ENCODE measurements at regions not wholly inside any gene's neighbourhood (a gene's known extent, or its start where the extent isn't known, plus 50 kb on each side); places are given as distances from the start of the nearest gene placed in this dataset.

DNA sequence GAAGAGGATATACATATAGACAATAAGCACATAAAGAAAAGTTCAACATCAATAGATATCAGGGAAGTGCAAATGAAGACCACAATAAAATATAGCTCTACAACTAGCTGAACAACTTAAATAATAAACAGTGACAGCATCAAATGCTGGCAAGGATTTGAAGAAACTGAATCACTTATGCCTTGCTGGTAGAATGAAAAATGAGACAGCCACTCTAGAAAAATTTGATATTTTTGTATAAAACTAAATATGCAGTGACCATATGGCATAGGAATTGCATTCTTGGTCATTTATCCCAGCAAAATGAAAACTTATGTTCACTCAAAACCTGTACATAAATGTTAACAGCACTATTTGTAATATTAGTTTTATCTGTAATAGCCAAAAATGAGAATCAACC, 1102.0 kb downstream of the C4orf33 start:
- FAIRE-seq = no peak

GRCh38 chr4:130203571-130203970, 1107.6 kb downstream of the C4orf33 start:
- no peak for FAIRE-seq

DNA sequence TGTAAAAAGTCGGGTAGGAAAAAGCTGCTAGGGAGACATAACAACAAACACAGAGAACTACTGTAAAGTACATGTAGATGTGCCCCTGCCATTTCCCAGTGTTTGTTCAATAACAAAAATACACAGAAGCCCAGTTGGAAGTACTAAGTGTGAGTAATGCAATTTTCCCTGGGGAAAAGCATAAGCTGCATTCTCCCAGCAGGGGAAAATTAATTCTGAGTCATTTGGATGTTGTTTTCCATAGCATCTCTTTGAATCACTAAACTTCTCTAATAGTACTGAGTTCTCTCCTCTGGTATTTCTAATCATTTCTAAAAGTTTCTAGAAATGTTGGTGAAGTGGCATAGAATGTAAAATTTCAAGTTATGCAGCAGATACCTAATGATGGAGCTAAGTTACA, 1114.9 kb downstream of the C4orf33 start:
- no peak for FAIRE-seq

GRCh38 chr4:130214268-130214667, 1118.3 kb downstream of the C4orf33 start:
- FAIRE-seq = no peak

DNA sequence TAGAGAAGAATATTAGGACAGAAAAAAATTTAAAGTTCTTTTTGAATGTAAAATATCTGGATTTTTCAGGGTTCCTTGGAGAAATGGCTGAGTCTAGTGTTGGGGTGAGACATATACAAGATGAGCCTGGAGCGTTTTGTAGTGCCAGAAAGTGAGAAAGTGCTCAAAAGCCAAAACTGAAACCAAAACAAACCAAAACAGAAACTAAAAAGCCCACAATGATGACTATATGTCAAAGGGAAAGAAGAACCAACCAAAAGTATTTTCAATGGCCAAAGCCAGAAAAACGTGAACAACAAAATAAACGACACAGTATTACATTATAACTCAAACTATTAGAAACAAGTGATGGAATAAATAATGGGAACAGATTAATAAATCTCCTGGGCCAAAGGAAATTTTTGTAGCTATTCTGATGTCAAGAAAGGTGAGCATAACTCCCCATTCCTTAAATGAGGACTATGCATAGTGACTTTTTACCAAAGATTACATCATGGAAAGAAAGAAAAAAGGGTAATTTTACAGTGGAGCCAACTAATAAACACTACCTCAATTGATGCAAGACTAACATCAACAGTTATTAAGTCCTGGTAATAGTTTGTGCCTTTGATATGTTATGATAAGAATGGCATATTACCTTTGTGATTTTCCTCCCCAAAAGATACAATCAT, 1137.6 kb downstream of the C4orf33 start:
- no peak for FAIRE-seq

DNA sequence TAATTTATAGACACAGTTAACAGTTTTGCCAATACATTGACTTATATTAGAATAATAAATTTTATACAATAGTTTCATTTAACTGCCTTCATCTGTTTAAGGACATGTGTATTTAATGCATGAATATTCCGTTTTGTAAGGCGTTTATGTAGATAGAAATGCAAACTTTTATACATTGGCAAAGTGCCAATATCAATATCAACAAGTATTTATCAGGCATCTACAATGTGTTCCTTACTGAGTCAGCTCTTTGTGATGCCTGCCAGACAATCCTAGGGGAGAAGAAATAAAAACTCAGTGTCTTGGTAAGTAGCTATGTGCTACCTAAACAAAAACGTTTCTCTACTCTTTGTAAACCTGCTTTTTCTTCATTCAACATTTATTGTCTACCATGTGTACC, 1142.2 kb downstream of the C4orf33 start:
- no peak for FAIRE-seq

- FAIRE-seq = no peak
These were observed 1153.0 kb downstream of the C4orf33 start for GRCh38 chr4:130249002-130249401.

- FAIRE-seq = no peak
These were observed 1161.3 kb downstream of the C4orf33 start for GRCh38 chr4:130257271-130257670.

DNA sequence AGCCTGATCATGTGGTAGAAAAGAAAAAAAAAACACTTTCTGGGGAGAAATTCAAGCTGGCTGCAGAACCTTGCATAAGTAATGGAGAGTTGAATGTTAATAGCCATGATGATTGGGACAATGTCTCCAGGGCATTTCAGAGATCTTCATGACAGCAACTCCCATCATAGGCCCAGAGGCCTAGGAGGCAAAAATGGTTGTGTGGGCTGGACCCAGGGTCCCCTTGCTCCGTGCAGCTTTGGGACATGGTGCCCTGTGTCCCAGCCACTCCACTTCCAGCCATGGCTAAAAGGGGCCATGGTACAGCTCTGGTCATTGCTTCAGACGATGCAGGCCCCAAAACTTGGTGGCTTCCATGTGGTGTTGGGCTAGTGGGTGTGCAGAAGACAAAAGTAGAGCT, 1170.9 kb downstream of the C4orf33 start:
- no peak for FAIRE-seq

DNA sequence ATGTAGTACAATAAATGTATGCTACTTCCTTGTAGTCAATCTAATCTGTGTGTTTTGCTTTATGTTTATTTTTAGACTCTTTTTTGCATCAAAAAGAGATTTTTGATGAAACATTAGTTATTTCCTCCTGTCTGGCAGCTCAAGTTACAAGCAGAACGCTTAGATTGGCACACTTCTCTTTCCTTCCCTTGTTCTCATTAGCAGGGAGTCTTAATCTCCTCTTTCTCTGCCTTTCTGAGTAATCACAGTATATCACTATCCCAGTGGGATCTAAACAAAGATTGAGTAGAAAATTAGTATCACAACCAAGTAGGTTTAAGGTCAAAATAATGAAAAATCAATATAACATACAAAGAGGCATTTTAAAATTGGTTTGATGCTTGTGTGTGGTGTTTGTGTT, 1192.6 kb downstream of the C4orf33 start:
- FAIRE-seq = no peak

- FAIRE-seq = no peak
These were observed 1197.7 kb downstream of the C4orf33 start for GRCh38 chr4:130293692-130294091.

DNA sequence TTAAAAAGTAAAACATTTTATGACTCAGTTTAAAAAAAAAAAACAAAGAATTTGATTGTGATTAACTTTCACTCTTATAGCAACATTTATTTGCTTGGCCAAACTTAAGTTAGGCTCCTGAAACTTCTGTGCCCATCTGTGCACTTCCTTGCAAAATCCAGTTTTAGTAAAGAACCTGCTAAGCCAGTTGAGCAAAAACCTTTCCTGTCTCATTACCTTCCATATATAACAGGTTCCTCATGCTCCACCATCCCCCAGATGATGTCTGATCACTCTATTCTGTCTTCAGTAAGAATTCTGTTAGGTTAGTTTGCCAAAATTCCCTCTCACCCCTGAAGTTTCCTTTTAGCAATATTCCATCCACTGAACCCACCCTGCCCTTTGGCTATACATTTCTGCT, 1200.5 kb downstream of the C4orf33 start:
- no peak for FAIRE-seq

GRCh38 chr4:130306566-130306965, 1210.6 kb downstream of the C4orf33 start:
- no peak for FAIRE-seq

GRCh38 chr4:130309221-130309620, 1213.3 kb downstream of the C4orf33 start:
- FAIRE-seq = no peak

- no peak for FAIRE-seq
These were observed 1226.5 kb downstream of the C4orf33 start for GRCh38 chr4:130322439-130322838.

DNA sequence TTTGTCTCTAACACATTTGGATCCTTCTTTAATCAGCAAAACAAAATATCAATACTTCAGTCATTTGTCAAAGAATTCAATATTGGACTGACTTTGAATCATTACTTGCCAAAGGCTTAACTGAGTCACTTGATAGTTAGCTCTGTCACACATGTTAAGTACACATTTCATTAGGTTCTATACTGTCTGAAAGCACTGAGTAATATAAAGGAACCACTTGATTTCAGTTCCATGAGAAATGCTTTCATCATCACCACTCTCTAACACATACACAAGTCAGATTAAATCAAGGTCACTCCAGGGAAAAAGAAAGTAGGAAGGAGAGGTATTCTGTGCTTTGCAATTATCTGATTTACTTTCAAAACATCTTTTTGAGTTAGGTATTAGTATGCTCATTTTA, 1233.1 kb downstream of the C4orf33 start:
- FAIRE-seq = no peak

- FAIRE-seq = no peak
These were observed 1237.3 kb downstream of the C4orf33 start for GRCh38 chr4:130333241-130333759.

DNA sequence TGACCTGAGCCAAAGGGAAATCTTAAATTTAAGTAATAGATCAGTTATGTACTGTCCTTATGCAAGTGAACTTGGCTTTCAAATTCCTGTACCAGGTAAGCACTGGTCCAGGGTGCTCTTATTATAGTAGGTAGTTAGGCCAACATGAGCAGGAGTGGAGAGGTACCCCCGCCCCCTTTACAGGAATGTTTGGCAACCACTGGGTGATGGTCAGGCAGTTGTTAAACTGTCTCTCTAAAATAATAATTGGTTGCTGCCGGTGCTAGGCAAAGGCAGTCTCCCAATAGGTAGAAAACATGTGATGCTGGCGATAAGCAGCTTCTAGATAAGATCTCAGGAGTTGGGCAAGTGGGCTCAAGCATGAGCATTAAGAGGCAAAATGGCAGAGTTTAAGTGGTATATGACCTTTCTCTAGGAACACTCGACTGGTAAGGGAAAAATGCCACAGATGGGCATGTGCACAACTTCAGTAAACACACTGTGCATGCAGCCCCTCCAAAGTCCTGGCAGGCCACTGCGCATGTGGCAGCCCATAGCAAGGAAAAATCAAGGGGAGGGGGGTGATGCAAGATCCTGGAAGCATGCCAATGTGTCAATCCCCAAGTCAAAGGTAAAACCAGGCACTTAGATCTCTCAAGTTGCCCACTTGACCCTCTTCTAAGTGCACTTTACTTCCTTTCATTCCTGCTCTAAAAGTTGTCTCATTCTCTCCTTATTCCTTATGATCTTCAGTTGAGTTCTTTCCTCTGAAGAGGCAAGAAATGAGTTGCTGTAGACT, 1239.7 kb downstream of the C4orf33 start:
- no peak for FAIRE-seq

GRCh38 chr4:130336585-130337217, 1240.7 kb downstream of the C4orf33 start:
- FAIRE-seq = no peak

DNA sequence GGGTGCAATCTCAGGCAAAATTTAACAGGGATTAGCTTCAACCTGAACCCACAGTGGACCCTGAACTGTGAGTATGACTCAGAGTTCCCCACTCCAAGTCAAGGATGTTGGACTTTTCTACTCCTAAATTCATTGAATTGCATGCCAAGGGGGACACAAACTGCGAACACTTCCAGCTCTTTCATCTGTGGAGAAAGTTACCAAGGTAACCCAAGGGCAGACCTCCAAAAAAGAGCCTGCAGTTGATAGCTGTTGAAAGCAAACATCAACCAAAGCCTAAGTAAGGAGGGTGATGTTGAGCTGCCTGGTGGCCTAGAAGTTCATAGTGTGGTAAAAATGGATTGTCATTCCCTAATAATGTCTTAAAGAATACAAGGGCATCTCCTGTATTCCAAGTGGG, 1242.9 kb downstream of the C4orf33 start:
- no peak for FAIRE-seq

GRCh38 chr4:130349745-130350144, 1253.8 kb downstream of the C4orf33 start:
- FAIRE-seq = no peak

- no peak for FAIRE-seq
These were observed 1260.9 kb downstream of the C4orf33 start for GRCh38 chr4:130356873-130357272.

DNA sequence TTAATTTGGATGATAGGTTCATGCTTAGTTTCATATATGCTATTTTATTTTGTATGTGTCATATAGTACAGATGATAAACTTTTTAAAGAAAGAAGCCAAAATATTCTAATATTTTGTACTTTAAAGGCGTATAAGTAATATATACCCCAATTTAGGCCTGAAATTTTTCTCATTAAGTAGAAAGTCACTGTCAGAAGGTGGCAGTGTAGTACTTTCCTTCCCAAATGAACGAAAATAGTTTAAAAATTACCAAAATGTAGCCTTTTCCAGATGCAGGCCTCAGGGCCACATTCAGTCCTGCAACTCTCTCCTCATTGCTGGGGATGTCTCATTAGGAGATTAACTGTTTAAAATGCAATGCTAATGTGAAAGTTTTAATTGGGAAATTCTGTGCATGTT, 1263.6 kb downstream of the C4orf33 start:
- FAIRE-seq = no peak

- no peak for FAIRE-seq
These were observed 1265.7 kb downstream of the C4orf33 start for GRCh38 chr4:130361616-130362015.
